Caco-2 (cell line): ENCODE measurements at regions not wholly inside any gene's neighbourhood (a gene's known extent, or its start where the extent isn't known, plus 50 kb on each side); places are given as distances from the start of the nearest gene placed in this dataset.

Experiments used
- BruUV-seq: library from RNA; stranded (reverse); fragments of 400-500 nt; replicated peaks from 2 replicates; lab custom pipeline; 2021; lab: Mats Ljungman, UMichigan
- CTCF ChIA-PET: fragments of 300-600 bp; sonication (Branson Sonifier 250); formaldehyde crosslinking; loops from one replicate; lab custom pipeline; 2022; ENCODE audit warnings: antibody characterized with exemption; lab: Charles Lee
- POLR2A ChIA-PET: fragments of 300-600 bp; sonication (Branson Sonifier 250); formaldehyde crosslinking; loops from one replicate; lab custom pipeline; 2022; ENCODE audit warnings: antibody characterized with exemption; lab: Charles Lee
- DNase-seq, 2 experiments: peaks; one replicate each; pipeline versions ENCODE4 v3.0.0 to v3.0.0-alpha.2; 2020 to 2022
- H3K27me3 ChIP-seq: replicated peaks from 2 replicates; pipeline ENCODE4 v1.6.0; 2011; ENCODE audit warnings: low read length; ENCODE audit not compliant: control insufficient read depth, insufficient read depth
- H3K36me3 ChIP-seq: 2 replicates; pipeline ENCODE4 v1.5.1; 2011; ENCODE audit warnings: low read length; ENCODE audit not compliant: control insufficient read depth, insufficient read depth
- H3K4me1 ChIP-seq: fragments of 250-450 bp; sonication (Bioruptor Pico); 2 replicates; pipeline ENCODE4 v1.5.1; 2020; ENCODE audit warnings: mild to moderate bottlenecking
- H3K4me3 ChIP-seq: 2 replicates; pipeline ENCODE4 v1.5.1; 2011; ENCODE audit warnings: low read depth, mild to moderate bottlenecking, control low read depth, low read length
- H3K9me3 ChIP-seq: fragments of 250-450 bp; sonication (Bioruptor Pico); 2 replicates; pipeline ENCODE4 v1.5.1; 2020; ENCODE audit warnings: mild to moderate bottlenecking, moderate library complexity
- H3K27ac Mint-ChIP-seq: one replicate; pipeline ENCODE4 v1.8.0; 2022; ENCODE audit warnings: mixed read lengths; ENCODE audit not compliant: unreplicated experiment
- H3K27me3 Mint-ChIP-seq: one replicate; pipeline ENCODE4 v1.8.0; 2022; ENCODE audit warnings: mixed read lengths; ENCODE audit not compliant: insufficient read depth, unreplicated experiment
- H3K36me3 Mint-ChIP-seq: one replicate; pipeline ENCODE4 v1.8.0; 2022; ENCODE audit warnings: mild to moderate bottlenecking, mixed read lengths; ENCODE audit not compliant: insufficient read depth, unreplicated experiment
- H3K4me1 Mint-ChIP-seq: one replicate; pipeline ENCODE4 v1.8.0; 2022; ENCODE audit warnings: low read depth, mixed read lengths; ENCODE audit not compliant: unreplicated experiment
- H3K4me3 Mint-ChIP-seq: one replicate; pipeline ENCODE4 v1.8.0; 2022; ENCODE audit warnings: mild to moderate bottlenecking, moderate library complexity, mixed read lengths; ENCODE audit not compliant: unreplicated experiment
- H3K9me3 Mint-ChIP-seq: one replicate; pipeline ENCODE4 v1.8.0; 2022; ENCODE audit warnings: mixed read lengths; ENCODE audit not compliant: unreplicated experiment
- CTCF ChIP-seq, 2 experiments: fragments of 200-600 bp in 1 of 2; IDR thresholded peaks; 1 replicate in 1 of 2; 2 replicates in 1 of 2; pipeline versions ENCODE4 v1.5.1 to v1.8.0; 2011 to 2022; ENCODE audit warnings: antibody characterized with exemption in 1 of 2, control low read depth in 1 of 2, inconsistent platforms in 1 of 2, low read depth in 1 of 2, low read length in 1 of 2, mild to moderate bottlenecking in 1 of 2, moderate library complexity in 1 of 2; ENCODE audit not compliant: insufficient read depth in 1 of 2, severe bottlenecking in 1 of 2, unreplicated experiment in 1 of 2
- intact Hi-C: fragments of 100-400 bp; cut with micrococcal nuclease; formaldehyde crosslinking; loops from one replicate; pipeline ENCODE4 v1.10.0; 2022; ENCODE audit not compliant: unreplicated experiment

GRCh38 chr5:160968480-160968879 is 116.5 kb upstream of the ATP10B start:
- no peak overlapping the region for H3K4me3 ChIP-seq
- Mint-ChIP-seq H3K9me3 (no peaks in the 10 kb centered on the region), H3K27me3 (no peaks in the 10 kb centered on the region), H3K4me3 (no peak overlapping the region), H3K36me3 (no peaks in the 10 kb centered on the region), H3K27ac (no peak overlapping the region), H3K4me1 (peaks cover 16% of the 10 kb centered on the region)
- H3K36me3 ChIP-seq: no peaks in the 10 kb centered on the region
- no peaks in the 10 kb centered on the region for H3K27me3 ChIP-seq
- H3K9me3 ChIP-seq: no peaks in the 10 kb centered on the region
- DNase-seq: no peak
- H3K4me1 ChIP-seq: peaks cover 20% of the 10 kb centered on the region
- intact Hi-C loops: no loop called here
- TF ChIP-seq CTCF (IDR thresholded peaks at IDR 0.05; ENCODE audit: insufficient read depth in 1 of 2, low read depth in 1 of 2, low read length in 1 of 2, severe bottlenecking in 1 of 2, unreplicated experiment in 1 of 2): no peak
- ChIA-PET CTCF (no interaction called here), POLR2A (no interaction called here)
- no TSS peak for BruUV-seq

- no peaks in the 10 kb centered on the region for H3K27me3 ChIP-seq
- no TSS peak for BruUV-seq
- ChIA-PET POLR2A (no interaction called here), CTCF (no interaction called here)
- no peaks in the 10 kb centered on the region for H3K9me3 ChIP-seq
- H3K4me3 ChIP-seq: no peak overlapping the region
- TF ChIP-seq CTCF (IDR thresholded peaks at IDR 0.05; ENCODE audit: insufficient read depth in 1 of 2, low read depth in 1 of 2, low read length in 1 of 2, severe bottlenecking in 1 of 2, unreplicated experiment in 1 of 2): no peak
- Mint-ChIP-seq H3K27ac (peak overlapping the region; percentile 24), H3K27me3 (no peaks in the 10 kb centered on the region), H3K4me3 (peak overlapping the region; percentile 11), H3K36me3 (no peaks in the 10 kb centered on the region), H3K4me1 (peaks cover 18% of the 10 kb centered on the region), H3K9me3 (no peaks in the 10 kb centered on the region)
- no peak for DNase-seq
- intact Hi-C loops: no loop called here
- no peaks in the 10 kb centered on the region for H3K36me3 ChIP-seq
- peaks cover 20% of the 10 kb centered on the region for H3K4me1 ChIP-seq
These were observed 114.9 kb upstream of the ATP10B start for GRCh38 chr5:160966921-160967320.

- intact Hi-C loops: no loop called here
- H3K9me3 Mint-ChIP-seq: no peaks in the 10 kb centered on the region
- H3K9me3 ChIP-seq: no peaks in the 10 kb centered on the region
- no peak overlapping the region for H3K4me3 Mint-ChIP-seq
- no peaks in the 10 kb centered on the region for H3K27me3 Mint-ChIP-seq
- H3K36me3 Mint-ChIP-seq: no peaks in the 10 kb centered on the region
- no peak for DNase-seq
- peaks cover 11% of the 10 kb centered on the region for H3K4me1 ChIP-seq
- peaks cover 10% of the 10 kb centered on the region for H3K4me1 Mint-ChIP-seq
- ChIA-PET CTCF (no interaction called here), POLR2A (no interaction called here)
- no TSS peak for BruUV-seq
- H3K4me3 ChIP-seq: no peak overlapping the region
- no peaks in the 10 kb centered on the region for H3K36me3 ChIP-seq
- no peak for TF ChIP-seq CTCF (IDR thresholded peaks at IDR 0.05; ENCODE audit: insufficient read depth in 1 of 2, low read depth in 1 of 2, low read length in 1 of 2, severe bottlenecking in 1 of 2, unreplicated experiment in 1 of 2)
- H3K27ac Mint-ChIP-seq: no peak overlapping the region
- H3K27me3 ChIP-seq: no peaks in the 10 kb centered on the region
These were observed 109.8 kb upstream of the ATP10B start for GRCh38 chr5:160961761-160962160.
